H1 (cell line): ENCODE measurements at regions not wholly inside any gene's neighbourhood (a gene's known extent, or its start where the extent isn't known, plus 50 kb on each side); places are given as distances from the start of the nearest gene placed in this dataset.

Source experiments
- CTCF ChIA-PET: fragments of 300-600 bp; sonication (Branson Sonifier 250); formaldehyde crosslinking; loops from one replicate; lab custom pipeline; 2021; ENCODE audit not compliant: partially characterized antibody; lab: Charles Lee
- POLR2A ChIA-PET: fragments of 300-600 bp; sonication (Branson Sonifier 250); formaldehyde crosslinking; loops from one replicate; lab custom pipeline; 2021; ENCODE audit warnings: inconsistent platforms; ENCODE audit not compliant: partially characterized antibody; lab: Charles Lee
- DNase-seq, 2 experiments: peaks; one replicate each; pipeline versions ENCODE4 v3.0.0 to v3.0.0-alpha.2; 2010 to 2022; ENCODE audit warnings: low spot score in 2 of 2, low read depth in 1 of 2, mixed read lengths in 1 of 2
- FAIRE-seq: peaks from 2 replicates; lab custom pipeline; 2011; peaks lifted over from hg19 to GRCh38; lab: Jason Lieb, UNC
- H2AFZ ChIP-seq: 2 replicates; pipeline ENCODE4 v1.8.1; 2012; ENCODE audit warnings: low read length, inconsistent platforms
- H2AK5ac ChIP-seq: 2 replicates; pipeline ENCODE4 v1.6.1; 2013; ENCODE audit warnings: low read depth, low read length
- H2BK120ac ChIP-seq: replicated peaks from 2 replicates; pipeline ENCODE3; 2013; ENCODE audit warnings: low read depth, low read length, inconsistent platforms
- H2BK12ac ChIP-seq: 2 replicates; pipeline ENCODE4 v1.6.1; 2013; ENCODE audit warnings: low read depth, low read length
- H2BK15ac ChIP-seq: 2 replicates; pipeline ENCODE4 v1.6.1; 2013; ENCODE audit warnings: low read length
- H2BK20ac ChIP-seq: 2 replicates; pipeline ENCODE4 v1.6.1; 2013; ENCODE audit warnings: low read length
- H2BK5ac ChIP-seq: 2 replicates; pipeline ENCODE4 v1.6.1; 2013; ENCODE audit warnings: low read depth, low read length
- H3K14ac ChIP-seq: 2 replicates; pipeline ENCODE4 v1.6.1; 2013; ENCODE audit warnings: inconsistent platforms; ENCODE audit not compliant: insufficient read length
- H3K18ac ChIP-seq: 2 replicates; pipeline ENCODE4 v1.6.1; 2013; ENCODE audit warnings: low read length; ENCODE audit errors: extremely low read depth
- H3K23ac ChIP-seq: 2 replicates; pipeline ENCODE4 v1.6.1; 2013; ENCODE audit warnings: inconsistent platforms; ENCODE audit not compliant: insufficient read length
- H3K23me2 ChIP-seq: 2 replicates; pipeline ENCODE4 v1.6.1; 2013; ENCODE audit warnings: low read depth, low read length
- H3K27ac ChIP-seq: 2 replicates; pipeline ENCODE4 v1.6.1; 2011; ENCODE audit warnings: low read depth, low read length, inconsistent platforms
- H3K27me3 ChIP-seq, 4 experiments: replicated peaks in 1 of 4; 1 replicate in 1 of 4; 2 replicates in 3 of 4; pipeline versions ENCODE4 v1.6.1 to v1.8.1; 2011 to 2013; ENCODE audit warnings: low read length in 3 of 4, mild to moderate bottlenecking in 3 of 4, inconsistent platforms in 2 of 4, mixed read lengths in 2 of 4, moderate library complexity in 1 of 4; ENCODE audit not compliant: control insufficient read depth in 3 of 4, insufficient read depth in 3 of 4; ENCODE audit errors: extremely low read depth in 1 of 4
- H3K36me3 ChIP-seq, 4 experiments: 2 replicates each; pipeline versions ENCODE4 v1.6.1 to v1.8.1; 2011 to 2013; ENCODE audit warnings: mild to moderate bottlenecking in 4 of 4, low read length in 3 of 4, moderate library complexity in 2 of 4, control low read depth in 1 of 4, inconsistent platforms in 1 of 4; ENCODE audit not compliant: insufficient read depth in 4 of 4, control insufficient read depth in 2 of 4
- H3K4ac ChIP-seq: replicated peaks from 2 replicates; pipeline ENCODE3; 2013; ENCODE audit warnings: low read length, low read depth, mixed read lengths, inconsistent platforms; ENCODE audit not compliant: insufficient read length
- H3K4me1 ChIP-seq, 4 experiments: replicated peaks in 1 of 4; 1 replicate in 1 of 4; 2 replicates in 3 of 4; pipeline versions ENCODE4 v1.6.1 to v1.8.1; 2011 to 2013; ENCODE audit warnings: low read length in 3 of 4, inconsistent platforms in 2 of 4, mixed read lengths in 1 of 4; ENCODE audit not compliant: insufficient read depth in 4 of 4, control insufficient read depth in 3 of 4
- H3K4me2 ChIP-seq, 2 experiments: 2 replicates each; pipeline versions ENCODE4 v1.6.1 to v1.8.1; 2011 to 2013; ENCODE audit warnings: low read depth in 2 of 2, low read length in 2 of 2, control low read depth in 1 of 2, inconsistent platforms in 1 of 2, mild to moderate bottlenecking in 1 of 2; ENCODE audit not compliant: insufficient read depth in 1 of 2
- H3K4me3 ChIP-seq, 4 experiments: fragments of 200-600, 300-600 bp in 1 of 4; sonication (generic), shearing (Covaris generic), sonication (Bioruptor Twin) in 1 of 4; 2 replicates each; pipeline versions ENCODE4 v1.5.1 to v1.8.1; 2011 to 2016; ENCODE audit warnings: low read length in 4 of 4, low read depth in 3 of 4, control low read depth in 2 of 4, inconsistent platforms in 2 of 4, mild to moderate bottlenecking in 2 of 4, mixed read lengths in 1 of 4, moderate library complexity in 1 of 4; ENCODE audit not compliant: insufficient read depth in 2 of 4; ENCODE audit errors: extremely low read depth in 1 of 4
- H3K56ac ChIP-seq: replicated peaks from 2 replicates; pipeline ENCODE3; 2013; ENCODE audit warnings: low read depth, mild to moderate bottlenecking, mixed read lengths, low read length, inconsistent platforms; ENCODE audit not compliant: insufficient read length
- H3K79me1 ChIP-seq: 2 replicates; pipeline ENCODE4 v1.6.1; 2013; ENCODE audit warnings: low read depth, low read length, control low read depth
- H3K79me2 ChIP-seq, 2 experiments: 2 replicates each; pipeline versions ENCODE4 v1.6.1 to v1.8.1; 2012 to 2013; ENCODE audit warnings: low read length in 2 of 2, mild to moderate bottlenecking in 2 of 2, inconsistent platforms in 1 of 2; ENCODE audit not compliant: insufficient read depth in 2 of 2, control insufficient read depth in 1 of 2
- H3K9ac ChIP-seq, 4 experiments: replicated peaks in 1 of 4; 1 replicate in 1 of 4; 2 replicates in 3 of 4; pipeline versions ENCODE4 v1.6.1 to v1.8.1; 2011 to 2013; ENCODE audit warnings: low read depth in 3 of 4, low read length in 3 of 4, control low read depth in 2 of 4, mild to moderate bottlenecking in 2 of 4, moderate library complexity in 2 of 4, inconsistent platforms in 1 of 4; ENCODE audit errors: extremely low read depth in 1 of 4
- H3K9me3 ChIP-seq, 2 experiments: 2 replicates each; pipeline versions ENCODE4 v1.6.1 to v1.8.1; 2012 to 2013; ENCODE audit warnings: mild to moderate bottlenecking in 2 of 2, moderate library complexity in 2 of 2, control low read depth in 1 of 2, inconsistent platforms in 1 of 2, low read depth in 1 of 2, low read length in 1 of 2, mixed read lengths in 1 of 2; ENCODE audit not compliant: insufficient read depth in 2 of 2
- H4K20me1 ChIP-seq, 2 experiments: replicated peaks in 1 of 2; 2 replicates each; pipeline versions ENCODE3 to v1.8.1; 2011 to 2013; ENCODE audit warnings: inconsistent platforms in 2 of 2, low read length in 2 of 2, mild to moderate bottlenecking in 1 of 2; ENCODE audit not compliant: insufficient read depth in 2 of 2, control insufficient read depth in 1 of 2
- H4K5ac ChIP-seq: 2 replicates; pipeline ENCODE4 v1.6.1; 2013; ENCODE audit warnings: low read length, low read depth, mixed read lengths, inconsistent platforms; ENCODE audit not compliant: insufficient read length
- H4K8ac ChIP-seq: 2 replicates; pipeline ENCODE4 v1.8.0; 2013; ENCODE audit warnings: mild to moderate bottlenecking, moderate library complexity, low read length, inconsistent platforms; ENCODE audit not compliant: insufficient read depth; ENCODE audit errors: extremely low read depth
- H4K91ac ChIP-seq: replicated peaks from 2 replicates; pipeline ENCODE3; 2013; ENCODE audit warnings: low read length, mixed read lengths, inconsistent platforms; ENCODE audit not compliant: insufficient read length
- CEBPB ChIP-seq: IDR thresholded peaks from 2 replicates; pipeline ENCODE4 v1.6.1; 2012; ENCODE audit warnings: low read depth, low read length
- CHD1 ChIP-seq: IDR thresholded peaks from 2 replicates; pipeline ENCODE4 v1.6.1; 2012; ENCODE audit warnings: low read depth, low read length, improper control_type of control experiment
- CREB1 ChIP-seq: IDR thresholded peaks from 2 replicates; pipeline ENCODE4 v1.6.1; 2012; ENCODE audit warnings: inconsistent platforms
- KDM1A ChIP-seq: fragments of 200-600, 300-600 bp; sonication (generic); IDR thresholded peaks from 2 replicates; pipeline ENCODE4 v1.7.1; 2016; ENCODE audit warnings: mild to moderate bottlenecking, low read length, borderline replicate concordance
- MAFK ChIP-seq: IDR thresholded peaks from 2 replicates; pipeline ENCODE4 v1.6.1; 2012; ENCODE audit warnings: low read depth, mild to moderate bottlenecking, improper control_type of control experiment, low read length
- RFX5 ChIP-seq: IDR thresholded peaks from 2 replicates; pipeline ENCODE4 v1.6.1; 2011; ENCODE audit warnings: low read depth, low read length, improper control_type of control experiment, borderline replicate concordance
- SP2 ChIP-seq: IDR thresholded peaks from 2 replicates; pipeline ENCODE4 v1.6.1; 2012; ENCODE audit warnings: mild to moderate bottlenecking, low read length, inconsistent platforms
- TAF7 ChIP-seq: optimal IDR thresholded peaks from 2 replicates; pipeline ENCODE3; 2011; ENCODE audit warnings: low read depth, mild to moderate bottlenecking, inconsistent platforms, low read length, moderate library complexity, borderline replicate concordance
- TCF12 ChIP-seq: IDR thresholded peaks from 2 replicates; pipeline ENCODE4 v1.6.1; 2011; ENCODE audit warnings: low read depth, mild to moderate bottlenecking, low read length
- TEAD4 ChIP-seq: IDR thresholded peaks from 2 replicates; pipeline ENCODE4 v1.6.1; 2012; ENCODE audit warnings: low read depth, low read length, inconsistent platforms, mixed read lengths
- WGBS, 2 experiments: shearing (Covaris generic) in 1 of 2; methylation state at CpG; one replicate each; pipeline versions ENCODE4 v1.1.6 to v1.1.7; 2013 to 2015; ENCODE audit warnings: low lambda C conversion rate in 2 of 2, mixed read lengths in 2 of 2, inconsistent platforms in 1 of 2, low coverage in 1 of 2, missing lambda C conversion rate in 1 of 2; ENCODE audit not compliant: insufficient replicate concordance in 2 of 2, insufficient coverage in 1 of 2, insufficient read length in 1 of 2; ENCODE audit errors: extremely low coverage in 1 of 2, missing lambda C conversion rate in 1 of 2; 5-methylcytosine and 5-hydroxymethylcytosine counted together
- TF ChIP-seq, protein P1 (sequence below): IDR thresholded peaks from 2 replicates; pipeline ENCODE4 v1.6.1; 2012; ENCODE audit warnings: inconsistent platforms
- TF ChIP-seq, protein P2 (sequence below): IDR thresholded peaks from 2 replicates; pipeline ENCODE4 v1.6.1; 2011; ENCODE audit warnings: low read length, improper control_type of control experiment

DNA sequence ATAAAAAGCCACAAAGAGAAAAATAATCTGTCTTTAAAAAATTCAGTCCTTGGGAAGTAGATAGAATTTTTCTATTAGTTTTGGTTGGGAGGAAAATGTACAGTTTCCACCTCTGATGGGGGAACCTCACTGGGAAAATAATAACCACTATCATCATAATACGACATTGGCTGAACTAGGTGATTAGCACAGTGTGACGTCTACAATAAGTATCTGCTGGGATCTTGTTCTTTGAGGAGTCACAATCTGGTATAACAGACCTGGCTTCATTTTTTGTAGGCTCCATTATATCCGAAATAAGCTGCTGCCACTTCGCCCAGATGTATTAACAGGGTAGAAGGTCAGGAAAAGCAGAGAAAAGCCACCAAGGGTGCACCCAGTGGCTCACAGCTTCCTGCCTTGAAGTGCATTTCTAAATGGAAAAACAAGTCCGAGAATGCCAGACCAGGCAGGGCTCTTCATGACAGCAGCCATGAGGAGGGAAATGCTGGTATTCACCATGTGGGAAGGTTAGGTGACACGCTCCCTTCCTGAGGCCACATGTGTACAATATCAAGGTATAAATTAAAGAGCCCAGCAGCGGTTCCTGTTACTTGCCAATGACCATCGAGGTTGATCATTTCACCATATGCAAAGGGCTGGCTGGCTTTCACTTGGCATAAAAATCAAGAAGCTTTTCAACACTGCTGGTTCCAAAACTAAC, 152.8 kb downstream of the PRELID2 start:
- H2BK120ac ChIP-seq, result no peak overlapping the region
- FAIRE-seq, result no peak
- H3K4me3 ChIP-seq, result no peak overlapping the region
- H3K79me2 ChIP-seq, result no peaks in the 10 kb centered on the region
- H3K23me2 ChIP-seq, result no peaks in the 10 kb centered on the region
- CTCF ChIA-PET, result interaction anchor here (0.6 to 8.1 kb wide), 32 partner anchors 11 to 1215 kb away, joined by 3 to 100 read pairs (median 4); no protein-coding TSS in a partner anchor
- DNase-seq, result no peak
- H4K8ac ChIP-seq, result no peak overlapping the region
- no peak overlapping the region for H2BK15ac ChIP-seq
- no peaks in the 10 kb centered on the region for H3K36me3 ChIP-seq
- H3K4me2 ChIP-seq, result no peak overlapping the region
- no peak overlapping the region for H3K9ac ChIP-seq
- H2BK20ac ChIP-seq, result no peak overlapping the region
- no peaks in the 10 kb centered on the region for H3K4me1 ChIP-seq
- H4K91ac ChIP-seq, result no peak overlapping the region
- POLR2A ChIA-PET, result no interaction called here
- no peaks in the 10 kb centered on the region for H3K27me3 ChIP-seq
- H3K14ac ChIP-seq, result no peak overlapping the region
- no peak overlapping the region for H3K23ac ChIP-seq
- H3K56ac ChIP-seq, result no peak overlapping the region
- no peak overlapping the region for H4K5ac ChIP-seq
- H2BK5ac ChIP-seq, result no peak overlapping the region
- H2AFZ ChIP-seq, result no peak overlapping the region
- H2AK5ac ChIP-seq, result no peak overlapping the region
- H3K9me3 ChIP-seq, result no peaks in the 10 kb centered on the region
- no peak overlapping the region for H3K4ac ChIP-seq
- no peak overlapping the region; the same call in 1 of the 2 replicates for H3K18ac ChIP-seq
- H3K79me1 ChIP-seq, result no peaks in the 10 kb centered on the region
- no peak for TF ChIP-seq TCF12
- TF ChIP-seq TAF7, result no peak
- TF ChIP-seq CHD1, result no peak
- TF ChIP-seq SP2, result no peak
- TF ChIP-seq CREB1, result no peak
- TF ChIP-seq KDM1A, result no peak
- TF ChIP-seq, protein P1, sequence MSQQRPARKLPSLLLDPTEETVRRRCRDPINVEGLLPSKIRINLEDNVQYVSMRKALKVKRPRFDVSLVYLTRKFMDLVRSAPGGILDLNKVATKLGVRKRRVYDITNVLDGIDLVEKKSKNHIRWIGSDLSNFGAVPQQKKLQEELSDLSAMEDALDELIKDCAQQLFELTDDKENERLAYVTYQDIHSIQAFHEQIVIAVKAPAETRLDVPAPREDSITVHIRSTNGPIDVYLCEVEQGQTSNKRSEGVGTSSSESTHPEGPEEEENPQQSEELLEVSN, result no peak
- no peak for TF ChIP-seq TEAD4
- no peak for TF ChIP-seq MAFK
- no peak for TF ChIP-seq RFX5
- no peak for TF ChIP-seq CEBPB
- TF ChIP-seq, protein P2, sequence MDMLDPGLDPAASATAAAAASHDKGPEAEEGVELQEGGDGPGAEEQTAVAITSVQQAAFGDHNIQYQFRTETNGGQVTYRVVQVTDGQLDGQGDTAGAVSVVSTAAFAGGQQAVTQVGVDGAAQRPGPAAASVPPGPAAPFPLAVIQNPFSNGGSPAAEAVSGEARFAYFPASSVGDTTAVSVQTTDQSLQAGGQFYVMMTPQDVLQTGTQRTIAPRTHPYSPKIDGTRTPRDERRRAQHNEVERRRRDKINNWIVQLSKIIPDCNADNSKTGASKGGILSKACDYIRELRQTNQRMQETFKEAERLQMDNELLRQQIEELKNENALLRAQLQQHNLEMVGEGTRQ, result no peak
- WGBS, 2 experiments, result 93% methylated on average over 8 of the region's 8 CpGs; no CpG with 5 or more reads in 1 of the 2 experiments
- H3K27ac ChIP-seq, result no peak overlapping the region
- H2BK12ac ChIP-seq, result no peak overlapping the region
- H4K20me1 ChIP-seq, result no peaks in the 10 kb centered on the region
